SK-N-SH treated with all-trans-retinoic acid at 6 μM for 48 hours (cell line): ENCODE measurements at regions not wholly inside any gene's neighbourhood (a gene's known extent, or its start where the extent isn't known, plus 50 kb on each side); places are given as distances from the start of the nearest gene placed in this dataset.

Experiments used
- ESRRG ChIP-seq: fragments of 250-450 bp; sonication (Bioruptor Pico); IDR thresholded peaks from 2 replicates; pipeline ENCODE4 v1.6.1; 2021; ENCODE audit warnings: mild to moderate bottlenecking
- GLIS3 ChIP-seq: fragments of 250-450 bp; sonication (Bioruptor Pico); IDR thresholded peaks from 2 replicates; pipeline ENCODE4 v1.5.0; 2020; ENCODE audit warnings: mild to moderate bottlenecking, moderate library complexity
- ZC3H10 ChIP-seq: fragments of 250-450 bp; sonication (Bioruptor Pico); IDR thresholded peaks from 2 replicates; pipeline ENCODE4 v1.5.1; 2021; ENCODE audit warnings: mild to moderate bottlenecking, moderate library complexity
- ZFP3 ChIP-seq: fragments of 250-450 bp; sonication (Bioruptor Pico); IDR thresholded peaks from 2 replicates; pipeline ENCODE4 v1.5.0; 2020; ENCODE audit warnings: mild to moderate bottlenecking, moderate library complexity
- ZFP30 ChIP-seq: fragments of 450-650 bp; formaldehyde crosslinking; IDR thresholded peaks from 2 replicates; pipeline ENCODE4 v1.5.0; 2022; ENCODE audit warnings: mild to moderate bottlenecking, moderate library complexity
- TF ChIP-seq, protein P1 (sequence below): fragments of 250-450 bp; sonication (Bioruptor Pico); IDR thresholded peaks from 2 replicates; pipeline ENCODE4 v1.5.1; 2020; ENCODE audit warnings: low read depth, mild to moderate bottlenecking, moderate library complexity

DNA sequence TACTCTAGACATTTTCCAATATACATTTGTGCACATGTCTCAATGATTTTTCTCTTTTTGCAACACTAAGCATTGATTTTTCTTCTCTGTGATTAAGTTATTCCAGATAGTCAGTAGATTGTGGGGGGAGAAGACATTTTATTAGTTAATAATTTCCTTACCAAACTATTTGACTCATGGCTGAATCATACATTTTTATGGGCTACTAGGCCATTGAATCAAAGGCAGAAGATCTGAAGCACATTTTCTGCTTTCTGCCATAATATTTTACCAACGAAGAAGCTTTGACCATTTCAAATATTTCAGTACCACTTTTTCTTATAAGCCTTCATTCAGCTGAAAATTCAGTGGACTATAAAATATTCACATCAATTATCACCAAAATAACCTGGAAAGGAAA, 175.6 kb downstream of the IRX2 start:
- TF ChIP-seq ZFP3 (CRISPR knock-in tag) (no peak), ZC3H10 (no peak), ZFP30 (CRISPR knock-in tag) (no peak), ESRRG (CRISPR knock-in tag) (no peak), GLIS3 (no peak)
- TF ChIP-seq, protein P1, sequence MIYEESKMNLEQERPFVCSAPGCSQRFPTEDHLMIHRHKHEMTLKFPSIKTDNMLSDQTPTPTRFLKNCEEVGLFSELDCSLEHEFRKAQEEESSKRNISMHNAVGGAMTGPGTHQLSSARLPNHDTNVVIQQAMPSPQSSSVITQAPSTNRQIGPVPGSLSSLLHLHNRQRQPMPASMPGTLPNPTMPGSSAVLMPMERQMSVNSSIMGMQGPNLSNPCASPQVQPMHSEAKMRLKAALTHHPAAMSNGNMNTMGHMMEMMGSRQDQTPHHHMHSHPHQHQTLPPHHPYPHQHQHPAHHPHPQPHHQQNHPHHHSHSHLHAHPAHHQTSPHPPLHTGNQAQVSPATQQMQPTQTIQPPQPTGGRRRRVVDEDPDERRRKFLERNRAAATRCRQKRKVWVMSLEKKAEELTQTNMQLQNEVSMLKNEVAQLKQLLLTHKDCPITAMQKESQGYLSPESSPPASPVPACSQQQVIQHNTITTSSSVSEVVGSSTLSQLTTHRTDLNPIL (CRISPR knock-in tag), result no peak
